Vagina (tissue), 2 donors: ENCODE measurements at regions not wholly inside any gene's neighbourhood (a gene's known extent, or its start where the extent isn't known, plus 50 kb on each side); places are given as distances from the start of the nearest gene placed in this dataset.

Experiments used
- DNase-seq, 2 donors: peaks; one replicate each; pipeline ENCODE4 v3.0.0-alpha.2; 2017; ENCODE audit errors: extremely low spot score in 2 of 2
- H3K27ac ChIP-seq: fragments of 200-600 bp; sonication (generic); one replicate; pipeline ENCODE4 v1.5.1; 2019
- H3K27me3 ChIP-seq: fragments of 200-600 bp; sonication (generic); one replicate; pipeline ENCODE4 v1.5.1; 2019
- H3K36me3 ChIP-seq, 2 donors: fragments of 200-600 bp; sonication (generic); one replicate each; pipeline ENCODE4 v1.5.1; 2017 to 2019
- H3K4me1 ChIP-seq: fragments of 200-600 bp; sonication (generic); one replicate; pipeline ENCODE4 v1.5.1; 2019
- H3K4me3 ChIP-seq, 2 donors: fragments of 200-600 bp; sonication (generic); 1 replicate in 1 of 2; 2 replicates in 1 of 2; pipeline ENCODE4 v1.5.1; 2016 to 2019
- H3K9me3 ChIP-seq: fragments of 200-600 bp; sonication (generic); one replicate; pipeline ENCODE4 v1.5.1; 2019
- CTCF ChIP-seq, 3 experiments: fragments of 450-650 bp in 2 of 3; fragments of 200-600 bp in 1 of 3; sonication (generic) in 1 of 3; IDR thresholded peaks; one replicate each; pipeline ENCODE4 v1.5.1; 2017 to 2019; ENCODE audit warnings: antibody characterized with exemption in 3 of 3, mild to moderate bottlenecking in 2 of 3, moderate library complexity in 2 of 3
- POLR2A ChIP-seq, 2 donors: fragments of 450-650 bp; IDR thresholded peaks; one replicate each; pipeline ENCODE4 v1.6.1; 2017; ENCODE audit warnings: antibody characterized with exemption in 2 of 2, mild to moderate bottlenecking in 2 of 2, moderate library complexity in 2 of 2
- POLR2AphosphoS5 ChIP-seq, 2 donors: sonication (generic); formaldehyde crosslinking; IDR thresholded peaks; one replicate each; pipeline ENCODE4 v1.9.0; 2017; ENCODE audit warnings: antibody characterized with exemption in 2 of 2, mild to moderate bottlenecking in 2 of 2, low read depth in 1 of 2; ENCODE audit not compliant: insufficient read depth in 1 of 2
- intact Hi-C: fragments of 100-400 bp; cut with DNase I; formaldehyde crosslinking; loops from one replicate; pipeline ENCODE4 v1.15.1; 2023

GRCh38 chr13:102965802-102966201 lies 100.4 kb downstream of the SLC10A2 start:
- no peaks in the 10 kb centered on the region for H3K4me1 ChIP-seq
- no peak overlapping the region for H3K27ac ChIP-seq
- H3K27me3 ChIP-seq = no peaks in the 10 kb centered on the region
- H3K36me3 ChIP-seq = no peaks in the 10 kb centered on the region
- no peak overlapping the region for H3K4me3 ChIP-seq
- intact Hi-C loops = no loop called here
- H3K9me3 ChIP-seq = no peaks in the 10 kb centered on the region
- TF ChIP-seq CTCF (IDR thresholded peaks at IDR 0.05) (no peak), POLR2A (IDR thresholded peaks at IDR 0.05) (no peak), POLR2AphosphoS5 (IDR thresholded peaks at IDR 0.05; ENCODE audit: insufficient read depth in 1 of 2, low read depth in 1 of 2) (peak in 1 of 2 donors; percentile 56)
- no peak for DNase-seq

GRCh38 chr13:102962430-102962829 lies 103.8 kb downstream of the SLC10A2 start:
- no peak for TF ChIP-seq POLR2A (IDR thresholded peaks at IDR 0.05)
- no peak for TF ChIP-seq CTCF (IDR thresholded peaks at IDR 0.05)
- TF ChIP-seq POLR2AphosphoS5 (IDR thresholded peaks at IDR 0.05; ENCODE audit: insufficient read depth in 1 of 2, low read depth in 1 of 2) = no peak
- H3K27ac ChIP-seq = no peak overlapping the region
- no peak overlapping the region for H3K4me3 ChIP-seq
- no peaks in the 10 kb centered on the region for H3K27me3 ChIP-seq
- no peaks in the 10 kb centered on the region for H3K36me3 ChIP-seq
- no peaks in the 10 kb centered on the region for H3K4me1 ChIP-seq
- no peak for DNase-seq
- no peaks in the 10 kb centered on the region for H3K9me3 ChIP-seq
- intact Hi-C loops = no loop called here

- no peaks in the 10 kb centered on the region for H3K4me1 ChIP-seq
- no peaks in the 10 kb centered on the region for H3K36me3 ChIP-seq
- no peaks in the 10 kb centered on the region for H3K9me3 ChIP-seq
- no peak overlapping the region for H3K4me3 ChIP-seq
- intact Hi-C loops = no loop called here
- H3K27me3 ChIP-seq = no peaks in the 10 kb centered on the region
- no peak for DNase-seq
- H3K27ac ChIP-seq = no peak overlapping the region
- no peak for TF ChIP-seq POLR2A (IDR thresholded peaks at IDR 0.05)
- TF ChIP-seq CTCF (IDR thresholded peaks at IDR 0.05) = no peak
- TF ChIP-seq POLR2AphosphoS5 (IDR thresholded peaks at IDR 0.05; ENCODE audit: insufficient read depth in 1 of 2, low read depth in 1 of 2) = no peak
These were observed 105.3 kb downstream of the SLC10A2 start for GRCh38 chr13:102960959-102961358.

GRCh38 chr13:102956449-102956848 lies 109.8 kb downstream of the SLC10A2 start:
- H3K4me3 ChIP-seq = no peak overlapping the region
- no peaks in the 10 kb centered on the region for H3K36me3 ChIP-seq
- no peaks in the 10 kb centered on the region for H3K4me1 ChIP-seq
- intact Hi-C loops = no loop called here
- no peak overlapping the region for H3K27ac ChIP-seq
- no peaks in the 10 kb centered on the region for H3K9me3 ChIP-seq
- H3K27me3 ChIP-seq = no peaks in the 10 kb centered on the region
- TF ChIP-seq POLR2AphosphoS5 (IDR thresholded peaks at IDR 0.05; ENCODE audit: insufficient read depth in 1 of 2, low read depth in 1 of 2) (no peak), POLR2A (IDR thresholded peaks at IDR 0.05) (no peak), CTCF (IDR thresholded peaks at IDR 0.05) (no peak)
- DNase-seq = no peak

- no peaks in the 10 kb centered on the region for H3K9me3 ChIP-seq
- intact Hi-C loops = no loop called here
- no peaks in the 10 kb centered on the region for H3K36me3 ChIP-seq
- H3K27ac ChIP-seq = no peak overlapping the region
- no peak overlapping the region for H3K4me3 ChIP-seq
- no peaks in the 10 kb centered on the region for H3K27me3 ChIP-seq
- no peak for DNase-seq
- no peak for TF ChIP-seq POLR2AphosphoS5 (IDR thresholded peaks at IDR 0.05; ENCODE audit: insufficient read depth in 1 of 2, low read depth in 1 of 2)
- TF ChIP-seq POLR2A (IDR thresholded peaks at IDR 0.05) = no peak
- TF ChIP-seq CTCF (IDR thresholded peaks at IDR 0.05) = no peak
- H3K4me1 ChIP-seq = no peaks in the 10 kb centered on the region
These were observed 108.5 kb downstream of the ERCC5 start for GRCh38 chr13:102954350-102954749.
